Activated CD8-positive, alpha-beta memory T cell treated with anti-CD3 and anti-CD28 coated beads, Interleukin-2, amount 50 U/mL, for 48 hours (primary cell): ENCODE measurements at regions not wholly inside any gene's neighbourhood (a gene's known extent, or its start where the extent isn't known, plus 50 kb on each side); places are given as distances from the start of the nearest gene placed in this dataset.

ENCODE experiments used
- DNase-seq: peaks from one replicate; pipeline ENCODE4 v3.0.0-alpha.2; 2020

- no peak for DNase-seq
Measured at GRCh38 chr4:138298431-138298830, 56.3 kb upstream of the SLC7A11 start.

GRCh38 chr4:138297743-138298405 lies 55.7 kb upstream of the SLC7A11 start:
- no peak for DNase-seq

- no peak for DNase-seq
Measured at GRCh38 chr4:138292321-138292720, 50.2 kb upstream of the SLC7A11 start.
